Glomerular visceral epithelial cell (primary cell): ENCODE measurements at regions not wholly inside any gene's neighbourhood (a gene's known extent, or its start where the extent isn't known, plus 50 kb on each side); places are given as distances from the start of the nearest gene placed in this dataset.
"Not testable (repeated sequence)": the region's sequence is repeated elsewhere in the genome, so short reads cannot be mapped to it uniquely, and the experiment has no call there.

Experiments used
- DNase-seq: peaks from one replicate; pipeline ENCODE4 v3.0.0-alpha.2; 2016; ENCODE audit errors: extremely low spot score

GRCh38 chr4:186814535-186815070 is 90.9 kb upstream of the FAT1 start:
- DNase-seq, result no peak

GRCh38 chr4:186819342-186820086 is 95.9 kb upstream of the FAT1 start:
- no peak for DNase-seq

GRCh38 chr4:186820391-186820891 is 96.8 kb upstream of the FAT1 start:
- peak; percentile 45 for DNase-seq

GRCh38 chr4:186823989-186824388 is 100.3 kb upstream of the FAT1 start:
- DNase-seq, result no peak

- DNase-seq, result no peak
These were observed 101.4 kb upstream of the FAT1 start for GRCh38 chr4:186825069-186825468.

- no peak for DNase-seq
These were observed 102.3 kb upstream of the FAT1 start for GRCh38 chr4:186826006-186826405.

- DNase-seq, result no peak
These were observed 103.3 kb upstream of the FAT1 start for GRCh38 chr4:186826846-186827533.

GRCh38 chr4:186827534-186827897 is 103.9 kb upstream of the FAT1 start:
- DNase-seq, result no peak

GRCh38 chr4:186829097-186829496 is 105.4 kb upstream of the FAT1 start:
- no peak for DNase-seq

- no peak for DNase-seq
These were observed 106.2 kb upstream of the FAT1 start for GRCh38 chr4:186829740-186830449.

- no peak for DNase-seq
These were observed 107.9 kb upstream of the FAT1 start for GRCh38 chr4:186831574-186831973.

GRCh38 chr4:186832906-186833305 is 109.2 kb upstream of the FAT1 start:
- DNase-seq, result no peak

GRCh38 chr4:186837463-186837862 is 113.8 kb upstream of the FAT1 start:
- not testable (repeated sequence) for DNase-seq

GRCh38 chr4:186838295-186838694 is 114.6 kb upstream of the FAT1 start:
- no peak for DNase-seq

- peak; percentile 35 for DNase-seq
These were observed 115.7 kb upstream of the FAT1 start for GRCh38 chr4:186839122-186840037.

- DNase-seq, result no peak
These were observed 116.6 kb upstream of the FAT1 start for GRCh38 chr4:186840222-186840701.

GRCh38 chr4:186840771-186841301 is 117.2 kb upstream of the FAT1 start:
- no peak for DNase-seq

- DNase-seq, result no peak
These were observed 120.5 kb upstream of the FAT1 start for GRCh38 chr4:186844059-186844681.

GRCh38 chr4:186845137-186845842 is 121.6 kb upstream of the FAT1 start:
- DNase-seq, result peak; percentile 56

- DNase-seq, result no peak
These were observed 122.8 kb upstream of the FAT1 start for GRCh38 chr4:186846426-186846825.
